Effector memory CD8-positive, alpha-beta T cell (primary cell): ENCODE measurements at regions not wholly inside any gene's neighbourhood (a gene's known extent, or its start where the extent isn't known, plus 50 kb on each side); places are given as distances from the start of the nearest gene placed in this dataset.

Source experiments
- ATAC-seq: fragments of 150-1000 bp; cut with Tn5 transposase; replicated peaks from 2 replicates; pipeline ENCODE4 v1.10.0; 2021; ENCODE audit warnings: mild to moderate bottlenecking, moderate library complexity
- DNase-seq, 3 experiments: peaks; one replicate each; pipeline ENCODE4 v3.0.0; 2021
- H3K27ac Mint-ChIP-seq, 2 donors: one replicate each; pipeline ENCODE4 v1.8.0; 2022; ENCODE audit warnings: mild to moderate bottlenecking in 2 of 2, mixed read lengths in 2 of 2, moderate library complexity in 2 of 2
- H3K27me3 Mint-ChIP-seq, 2 donors: one replicate each; pipeline ENCODE4 v1.8.0; 2022; ENCODE audit warnings: mixed read lengths in 2 of 2
- H3K36me3 Mint-ChIP-seq: one replicate; pipeline ENCODE4 v1.8.0; 2022; ENCODE audit warnings: mild to moderate bottlenecking, moderate library complexity, mixed read lengths; ENCODE audit not compliant: insufficient read depth
- H3K4me1 Mint-ChIP-seq, 2 donors: one replicate each; pipeline ENCODE4 v1.8.0; 2022; ENCODE audit warnings: low read depth in 2 of 2, mixed read lengths in 2 of 2
- H3K4me3 Mint-ChIP-seq, 2 donors: one replicate each; pipeline ENCODE4 v1.8.0; 2022; ENCODE audit warnings: mild to moderate bottlenecking in 2 of 2, mixed read lengths in 2 of 2, moderate library complexity in 2 of 2
- H3K9me3 Mint-ChIP-seq, 2 donors: one replicate each; pipeline ENCODE4 v1.8.0; 2022; ENCODE audit warnings: mixed read lengths in 2 of 2

DNA sequence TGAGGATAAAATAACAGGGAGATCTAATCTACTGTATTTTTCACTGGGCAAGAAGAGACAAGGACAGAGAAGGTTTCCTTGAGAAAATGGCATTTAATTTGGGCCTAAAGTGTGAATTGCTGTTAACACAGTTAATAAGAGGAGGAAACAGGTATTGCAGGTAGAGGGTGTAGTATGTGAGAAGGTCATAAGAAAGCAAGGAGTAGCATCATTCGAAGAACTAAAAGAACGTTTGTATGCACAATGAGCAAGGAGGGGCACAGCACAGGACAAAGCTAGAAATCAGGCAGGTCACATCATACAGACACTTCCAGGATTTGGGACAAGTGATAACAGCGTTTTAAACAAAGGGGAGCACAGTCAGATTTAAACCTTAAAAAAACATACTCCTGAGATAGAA lies 85.1 kb upstream of the PLEKHA5 start:
- Mint-ChIP-seq H3K36me3 (no peaks in the 10 kb centered on the region), H3K4me3 (no peak overlapping the region), H3K9me3 (peaks cover 0 to 2% of the 10 kb centered on the region in 2 donors), H3K27ac (no peak overlapping the region), H3K4me1 (peaks cover 0 to 1% of the 10 kb centered on the region in 2 donors), H3K27me3 (peaks cover 8 to 13% of the 10 kb centered on the region in 2 donors)
- DNase-seq (no peak), ATAC-seq (no peak)

GRCh38 chr12:19044891-19045290 lies 84.6 kb upstream of the PLEKHA5 start:
- H3K4me1 Mint-ChIP-seq, result peaks cover 0 to 1% of the 10 kb centered on the region in 2 donors
- peaks cover 4 to 10% of the 10 kb centered on the region in 2 donors for H3K27me3 Mint-ChIP-seq
- no peak overlapping the region for H3K27ac Mint-ChIP-seq
- peaks cover 0 to 2% of the 10 kb centered on the region in 2 donors for H3K9me3 Mint-ChIP-seq
- no peak for ATAC-seq
- no peak overlapping the region for H3K4me3 Mint-ChIP-seq
- no peaks in the 10 kb centered on the region for H3K36me3 Mint-ChIP-seq
- no peak for DNase-seq

DNA sequence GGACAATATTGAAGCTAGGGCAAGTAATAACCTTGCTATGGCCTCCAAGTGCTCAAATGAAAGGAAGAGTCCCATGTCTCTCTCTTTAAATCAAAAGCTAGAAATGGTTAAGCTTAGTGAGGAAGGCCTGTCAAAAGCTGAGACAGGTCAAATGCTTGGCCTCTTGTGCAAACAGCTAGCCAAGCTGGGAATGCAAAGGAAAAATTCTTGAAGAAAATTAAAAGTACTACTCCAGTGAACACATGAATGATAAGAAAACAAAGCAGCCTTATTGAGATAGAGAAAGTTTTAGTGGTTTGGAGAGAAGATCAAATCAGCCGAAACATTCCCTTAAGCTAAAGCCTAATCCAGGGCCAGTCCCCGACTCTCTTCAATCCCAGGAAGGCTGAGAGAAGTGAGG lies 84.1 kb upstream of the PLEKHA5 start:
- no peaks in the 10 kb centered on the region for H3K36me3 Mint-ChIP-seq
- H3K4me1 Mint-ChIP-seq, result peaks cover 0 to 1% of the 10 kb centered on the region in 2 donors
- peaks cover 0 to 6% of the 10 kb centered on the region in 2 donors for H3K27me3 Mint-ChIP-seq
- no peak for ATAC-seq
- no peak for DNase-seq
- no peak overlapping the region for H3K4me3 Mint-ChIP-seq
- peaks cover 0 to 2% of the 10 kb centered on the region in 2 donors for H3K9me3 Mint-ChIP-seq
- H3K27ac Mint-ChIP-seq, result no peak overlapping the region

DNA sequence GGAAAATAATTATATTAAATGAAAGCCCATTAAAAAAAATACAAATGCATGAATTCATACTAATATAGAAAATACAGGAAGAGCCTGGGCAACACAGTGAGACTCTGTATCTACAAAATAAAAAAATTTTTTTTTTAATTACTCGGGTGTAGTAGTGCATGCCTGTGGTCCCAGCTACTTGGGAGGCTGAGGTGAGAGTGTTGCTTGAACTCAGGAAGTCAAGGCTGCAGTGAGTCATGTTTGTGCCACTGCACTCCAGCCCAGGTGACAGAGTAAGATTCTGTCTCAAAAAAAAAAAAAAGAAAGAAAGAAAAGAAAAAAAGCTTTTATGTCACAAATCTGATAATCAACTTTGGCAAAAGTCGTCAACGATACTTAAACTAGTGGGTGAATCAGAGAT lies 80.6 kb upstream of the PLEKHA5 start:
- DNase-seq (peak in 2 of 3 experiments; percentile 21 to 23), ATAC-seq (peak; percentile 83)
- H3K9me3 Mint-ChIP-seq, result peaks cover 0 to 2% of the 10 kb centered on the region in 2 donors
- peaks cover 6% of the 10 kb centered on the region for H3K36me3 Mint-ChIP-seq
- no peak overlapping the region for H3K27ac Mint-ChIP-seq
- peaks cover 0 to 10% of the 10 kb centered on the region in 2 donors for H3K4me1 Mint-ChIP-seq
- H3K4me3 Mint-ChIP-seq, result no peak overlapping the region
- H3K27me3 Mint-ChIP-seq, result peaks cover 0 to 24% of the 10 kb centered on the region in 2 donors

GRCh38 chr12:19052689-19053088 lies 76.8 kb upstream of the PLEKHA5 start:
- peaks cover 5 to 12% of the 10 kb centered on the region in 2 donors for H3K4me1 Mint-ChIP-seq
- H3K4me3 Mint-ChIP-seq, result no peak overlapping the region
- no peak for DNase-seq
- peaks cover 11% of the 10 kb centered on the region for H3K36me3 Mint-ChIP-seq
- no peaks in the 10 kb centered on the region for H3K9me3 Mint-ChIP-seq
- peak; percentile 26 for ATAC-seq
- H3K27me3 Mint-ChIP-seq, result peaks cover 0 to 36% of the 10 kb centered on the region in 2 donors
- peak overlapping the region in 1 of 2 donors; percentile 1 for H3K27ac Mint-ChIP-seq

DNA sequence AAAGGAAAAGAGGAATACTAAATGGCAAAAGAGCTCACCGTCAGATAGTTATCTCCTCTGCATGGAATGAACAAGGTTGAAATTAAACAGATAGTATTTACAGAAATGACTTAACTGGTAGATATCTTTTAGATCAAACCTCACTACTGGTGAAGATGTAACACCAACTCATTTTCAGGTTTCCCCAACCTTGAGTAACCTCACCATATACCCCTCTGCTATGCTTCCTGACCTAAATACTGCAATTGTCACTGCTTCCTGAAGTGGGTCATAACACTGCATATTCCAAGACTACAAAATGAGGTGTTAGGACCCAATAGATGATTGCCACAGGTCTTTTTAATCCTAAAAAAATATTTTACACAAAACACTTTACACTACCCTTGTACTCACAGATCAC lies 76.3 kb upstream of the PLEKHA5 start:
- Mint-ChIP-seq H3K4me1 (peaks cover 5 to 12% of the 10 kb centered on the region in 2 donors), H3K27ac (peak overlapping the region in 1 of 2 donors; percentile 1), H3K27me3 (peaks cover 0 to 41% of the 10 kb centered on the region in 2 donors), H3K36me3 (peaks cover 11% of the 10 kb centered on the region), H3K9me3 (no peaks in the 10 kb centered on the region), H3K4me3 (no peak overlapping the region)
- ATAC-seq (peak; percentile 82), DNase-seq (no peak)

GRCh38 chr12:19054035-19054434 lies 75.5 kb upstream of the PLEKHA5 start:
- peaks cover 5 to 12% of the 10 kb centered on the region in 2 donors for H3K4me1 Mint-ChIP-seq
- peaks cover 11% of the 10 kb centered on the region for H3K36me3 Mint-ChIP-seq
- H3K27ac Mint-ChIP-seq, result no peak overlapping the region
- DNase-seq, result no peak
- no peaks in the 10 kb centered on the region for H3K9me3 Mint-ChIP-seq
- H3K27me3 Mint-ChIP-seq, result peaks cover 0 to 41% of the 10 kb centered on the region in 2 donors
- no peak overlapping the region for H3K4me3 Mint-ChIP-seq
- ATAC-seq, result no peak

DNA sequence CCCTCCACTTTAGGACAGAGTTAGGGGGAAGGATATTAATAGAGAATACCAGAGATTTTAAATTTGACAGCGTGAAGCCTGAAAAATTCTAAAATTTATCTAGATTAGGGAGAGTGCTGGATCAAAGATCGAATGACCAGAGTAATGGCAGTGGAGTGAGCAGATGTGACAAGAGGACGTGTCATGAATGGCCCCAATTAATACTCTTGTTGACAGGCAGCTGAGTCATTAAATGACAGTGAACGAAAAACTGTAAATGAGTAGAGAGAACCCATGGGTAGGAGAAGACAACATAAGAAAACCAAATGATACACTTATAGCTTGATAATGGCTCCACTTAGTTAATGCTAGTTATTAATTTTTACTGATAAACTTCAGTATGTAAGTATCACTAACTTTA lies 73.9 kb upstream of the PLEKHA5 start:
- DNase-seq (no peak), ATAC-seq (no peak)
- Mint-ChIP-seq H3K36me3 (peaks cover 11% of the 10 kb centered on the region), H3K4me1 (peaks cover 5 to 11% of the 10 kb centered on the region in 2 donors), H3K27me3 (peaks cover 0 to 41% of the 10 kb centered on the region in 2 donors), H3K9me3 (no peaks in the 10 kb centered on the region), H3K27ac (no peak overlapping the region), H3K4me3 (peak overlapping the region in 1 of 2 donors; percentile 61)

DNA sequence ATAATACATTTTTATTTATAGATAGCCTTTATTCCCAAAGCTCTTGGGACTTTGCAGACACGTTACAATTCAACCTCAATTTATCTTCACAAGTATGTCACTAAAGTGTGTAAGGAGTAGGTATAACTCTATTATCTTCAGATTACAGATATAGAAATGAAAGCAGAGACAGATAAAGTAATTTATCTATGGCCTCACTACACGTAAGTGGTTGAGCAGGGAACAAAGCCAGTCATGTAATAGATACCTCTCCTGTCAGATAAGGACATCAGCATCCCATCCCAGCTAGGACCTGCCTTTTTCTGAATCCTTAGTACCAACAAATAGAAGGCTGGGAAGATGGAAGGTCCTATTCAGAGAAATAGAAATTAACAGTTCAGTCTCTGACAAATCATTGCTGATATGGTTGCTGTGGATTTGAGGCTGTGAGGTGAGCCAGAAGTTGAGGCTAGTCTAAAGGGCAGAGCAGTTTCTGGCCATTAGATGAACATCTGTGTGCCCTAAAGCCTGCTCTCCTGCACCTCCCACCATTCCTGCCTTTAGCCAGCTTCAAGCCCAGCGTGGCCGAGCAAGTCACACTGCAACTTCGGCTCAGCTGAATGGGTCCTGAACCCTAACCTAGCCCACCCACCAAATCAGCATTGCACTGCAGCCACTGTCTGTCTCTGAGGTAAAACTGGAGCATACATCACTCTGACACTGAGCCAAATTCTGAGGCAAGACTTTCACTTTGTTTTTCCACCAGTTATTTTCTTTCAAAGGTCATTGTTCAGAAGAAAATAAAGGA lies 71.1 kb upstream of the PLEKHA5 start:
- Mint-ChIP-seq H3K4me3 (no peak overlapping the region), H3K27me3 (peaks cover 0 to 22% of the 10 kb centered on the region in 2 donors), H3K27ac (no peak overlapping the region), H3K4me1 (peaks cover 5 to 6% of the 10 kb centered on the region in 2 donors), H3K36me3 (peaks cover 4% of the 10 kb centered on the region), H3K9me3 (no peaks in the 10 kb centered on the region)
- ATAC-seq, result no peak
- DNase-seq, result no peak

DNA sequence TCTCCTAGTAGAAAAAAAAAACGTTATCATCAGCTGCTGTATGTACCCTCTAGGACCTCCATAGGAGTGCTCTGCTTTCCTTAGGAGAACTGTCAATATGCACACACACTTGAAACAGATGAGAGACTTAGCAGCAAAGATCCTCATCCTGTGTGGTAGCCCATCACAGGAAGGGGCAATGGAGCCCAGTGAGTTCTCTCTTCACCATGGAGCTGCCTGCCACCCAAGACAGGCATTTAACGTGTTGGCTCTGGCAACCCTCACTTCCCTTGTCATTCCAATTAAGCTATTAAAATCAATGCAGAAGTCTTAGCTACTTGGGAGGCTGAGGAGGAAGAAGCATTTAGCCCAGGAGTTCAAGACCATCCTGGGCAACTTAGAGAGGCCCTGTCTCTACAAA lies 64.8 kb upstream of the PLEKHA5 start:
- ATAC-seq (no peak), DNase-seq (no peak)
- H3K4me3 Mint-ChIP-seq, result no peak overlapping the region
- H3K4me1 Mint-ChIP-seq, result no peaks in the 10 kb centered on the region
- peak overlapping the region in 1 of 2 donors; percentile 49 for H3K27ac Mint-ChIP-seq
- H3K36me3 Mint-ChIP-seq, result peaks cover 2% of the 10 kb centered on the region
- H3K27me3 Mint-ChIP-seq, result no peaks in the 10 kb centered on the region
- H3K9me3 Mint-ChIP-seq, result no peaks in the 10 kb centered on the region

DNA sequence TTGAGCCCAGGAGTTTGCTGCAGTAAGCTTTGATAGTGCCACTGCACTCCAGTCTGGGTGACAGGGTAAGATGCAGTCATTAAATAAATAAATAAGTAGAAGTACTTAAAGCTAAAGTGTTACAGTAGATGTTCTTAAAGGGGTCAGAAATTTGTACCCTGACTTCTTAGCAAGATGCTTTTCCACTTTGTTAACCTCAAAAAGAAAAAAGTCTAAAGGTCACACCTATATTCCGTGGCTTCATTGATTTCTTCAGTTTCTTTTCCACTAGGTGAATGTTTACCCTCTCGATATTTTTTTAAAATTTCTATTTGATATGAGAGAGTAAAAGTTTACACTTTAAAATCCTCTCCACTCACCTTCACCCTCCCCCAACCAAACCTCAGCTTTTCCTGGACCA lies 64.3 kb upstream of the PLEKHA5 start:
- H3K27ac Mint-ChIP-seq, result peak overlapping the region in 1 of 2 donors; percentile 49
- H3K4me3 Mint-ChIP-seq, result no peak overlapping the region
- H3K4me1 Mint-ChIP-seq, result no peaks in the 10 kb centered on the region
- H3K27me3 Mint-ChIP-seq, result peaks cover 2 to 4% of the 10 kb centered on the region in 2 donors
- no peaks in the 10 kb centered on the region for H3K9me3 Mint-ChIP-seq
- DNase-seq (no peak), ATAC-seq (no peak)
- peaks cover 2% of the 10 kb centered on the region for H3K36me3 Mint-ChIP-seq

DNA sequence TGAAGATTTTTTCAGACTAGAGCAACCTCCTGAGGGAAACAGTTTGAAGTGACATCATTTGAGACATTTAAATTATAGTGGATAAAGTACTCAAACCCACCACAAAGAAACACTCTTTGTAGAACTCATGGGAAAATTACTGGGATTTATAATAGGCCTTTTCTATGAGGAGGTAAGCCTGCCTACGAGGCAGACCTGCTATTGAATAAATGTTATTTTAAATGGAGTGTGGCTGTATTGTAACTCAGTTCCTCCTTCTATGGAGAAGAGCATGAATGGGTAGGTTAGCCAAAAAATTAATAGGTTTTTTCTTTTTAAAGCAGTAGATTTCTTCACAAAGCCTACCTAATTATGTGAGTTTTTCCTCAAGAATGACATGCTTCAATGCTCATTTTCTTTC lies 63.7 kb upstream of the PLEKHA5 start:
- DNase-seq, result no peak
- H3K4me3 Mint-ChIP-seq, result no peak overlapping the region
- no peaks in the 10 kb centered on the region for H3K9me3 Mint-ChIP-seq
- no peak overlapping the region for H3K27ac Mint-ChIP-seq
- H3K4me1 Mint-ChIP-seq, result peaks cover 0 to 2% of the 10 kb centered on the region in 2 donors
- H3K27me3 Mint-ChIP-seq, result peaks cover 8 to 11% of the 10 kb centered on the region in 2 donors
- peaks cover 2% of the 10 kb centered on the region for H3K36me3 Mint-ChIP-seq
- ATAC-seq, result no peak

DNA sequence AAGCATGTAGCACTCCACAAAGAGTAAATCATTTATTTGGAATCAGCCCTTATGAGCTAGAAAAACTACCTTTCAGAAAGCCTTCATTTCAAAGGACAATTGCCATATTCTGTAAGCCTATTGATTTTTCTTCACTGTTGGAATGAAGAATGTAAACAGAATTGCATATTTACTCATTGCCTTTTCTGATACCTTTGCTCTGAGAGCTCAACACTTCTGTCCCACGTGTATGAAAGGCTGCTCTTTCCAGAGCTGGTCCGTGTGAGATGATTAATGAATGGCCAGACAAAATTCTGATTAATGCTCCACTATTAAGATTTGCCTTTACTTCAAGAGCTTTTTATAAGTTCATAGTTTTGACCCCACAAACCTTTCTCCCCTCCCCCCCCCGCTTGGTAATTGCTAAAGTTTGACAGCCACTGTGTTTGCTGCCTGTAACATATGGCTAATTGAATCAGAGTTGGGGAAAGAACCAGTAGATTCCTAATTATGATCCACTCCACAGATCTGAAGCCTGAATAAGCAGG lies 63.0 kb upstream of the PLEKHA5 start:
- Mint-ChIP-seq H3K27me3 (peaks cover 12 to 15% of the 10 kb centered on the region in 2 donors), H3K9me3 (no peaks in the 10 kb centered on the region), H3K27ac (no peak overlapping the region), H3K36me3 (peaks cover 2% of the 10 kb centered on the region), H3K4me1 (peaks cover 0 to 2% of the 10 kb centered on the region in 2 donors), H3K4me3 (no peak overlapping the region)
- DNase-seq, result no peak
- no peak for ATAC-seq

DNA sequence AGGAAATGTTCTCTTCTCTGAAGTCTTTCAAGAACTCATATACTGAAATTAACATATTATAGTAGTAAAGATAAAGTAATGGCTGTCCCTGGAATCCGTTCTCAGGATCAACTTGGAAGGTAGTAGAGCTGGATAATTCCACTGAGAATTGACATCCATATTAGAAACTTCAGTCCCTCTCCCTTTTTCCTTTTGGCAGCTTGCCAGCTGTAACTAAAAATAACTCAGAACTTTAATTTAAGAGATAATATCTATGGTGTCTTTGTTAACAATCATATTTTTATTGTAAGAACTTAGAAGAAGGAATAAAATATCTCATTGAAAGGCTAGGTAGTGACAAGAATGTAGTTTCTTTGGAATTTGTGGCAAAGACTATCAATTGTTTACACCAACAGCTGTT lies 61.4 kb upstream of the PLEKHA5 start:
- H3K27me3 Mint-ChIP-seq, result peaks cover 12 to 19% of the 10 kb centered on the region in 2 donors
- peaks cover 0 to 2% of the 10 kb centered on the region in 2 donors for H3K4me1 Mint-ChIP-seq
- H3K9me3 Mint-ChIP-seq, result no peaks in the 10 kb centered on the region
- ATAC-seq (no peak), DNase-seq (no peak)
- no peak overlapping the region for H3K4me3 Mint-ChIP-seq
- no peak overlapping the region for H3K27ac Mint-ChIP-seq
- peaks cover 2% of the 10 kb centered on the region for H3K36me3 Mint-ChIP-seq
